GM21723 (cell line): ENCODE measurements at regions not wholly inside any gene's neighbourhood (a gene's known extent, or its start where the extent isn't known, plus 50 kb on each side); places are given as distances from the start of the nearest gene placed in this dataset.
"Not testable (repeated sequence)": the region's sequence is repeated elsewhere in the genome, so short reads cannot be mapped to it uniquely, and the experiment has no call there.

Experiments
- ATAC-seq: cut with Tn5 transposase; IDR thresholded peaks from one replicate; pipeline ENCODE4 v1.9.1; 2021; ENCODE audit warnings: mild to moderate bottlenecking, moderate library complexity; ENCODE audit not compliant: unreplicated experiment

DNA sequence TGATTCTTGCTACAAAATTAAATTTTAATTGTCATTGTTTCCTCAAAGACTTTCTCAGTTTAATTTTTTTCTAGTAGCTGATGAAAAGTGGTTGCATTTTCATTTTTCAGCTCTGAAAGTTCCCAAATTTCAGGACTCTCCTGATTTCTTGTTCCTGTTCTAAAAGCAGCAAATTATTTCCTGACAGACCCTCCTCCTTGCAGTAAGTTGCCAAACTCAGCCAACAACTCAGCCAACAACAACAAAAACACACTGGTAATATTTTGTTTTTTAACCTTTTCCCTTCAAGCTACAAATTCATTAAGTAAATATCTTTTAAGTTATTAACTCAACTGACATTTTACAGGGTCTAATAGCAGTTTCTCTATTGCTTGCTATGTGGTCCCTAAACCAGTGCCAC, 487.8 kb upstream of the NUDT12 start:
- no peak for ATAC-seq

DNA sequence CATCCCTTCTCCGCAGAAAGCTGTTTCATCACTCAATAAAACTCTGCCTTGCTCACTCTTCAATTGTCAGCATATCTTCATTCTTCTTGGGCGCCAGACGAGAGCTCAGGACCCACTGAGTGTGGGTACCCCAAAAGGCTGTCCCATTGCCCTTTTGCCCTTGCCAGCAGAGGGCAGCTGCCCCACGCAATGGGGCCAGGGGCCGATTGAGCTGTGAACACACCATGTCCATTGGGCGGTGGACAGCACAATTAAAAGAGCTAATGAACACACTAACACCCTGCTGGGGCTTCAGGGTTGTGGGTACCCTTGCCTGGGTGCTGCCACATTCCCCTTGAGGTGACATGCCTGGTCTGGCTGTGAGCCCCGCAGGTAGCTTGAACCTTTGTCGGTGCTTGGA, 487.2 kb upstream of the NUDT12 start:
- ATAC-seq, result no peak

DNA sequence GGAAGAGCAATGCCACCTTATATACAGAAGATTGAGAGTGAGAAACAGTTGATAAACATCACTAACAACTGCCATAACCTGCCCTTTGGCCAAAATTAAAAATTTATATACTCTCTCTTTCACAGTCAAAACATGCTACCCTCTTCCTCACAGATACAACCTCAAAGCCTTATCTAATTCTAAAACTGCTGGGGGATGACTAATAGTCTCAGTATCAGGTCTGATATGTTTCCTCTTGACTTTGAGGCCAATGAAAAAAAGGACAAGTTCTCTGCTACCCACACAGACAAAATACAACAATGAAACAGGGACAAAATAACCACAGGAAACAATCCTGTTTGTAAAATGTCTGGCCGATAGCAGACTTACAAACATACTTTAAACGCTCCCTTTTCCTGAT, 485.6 kb upstream of the NUDT12 start:
- ATAC-seq, result no peak

DNA sequence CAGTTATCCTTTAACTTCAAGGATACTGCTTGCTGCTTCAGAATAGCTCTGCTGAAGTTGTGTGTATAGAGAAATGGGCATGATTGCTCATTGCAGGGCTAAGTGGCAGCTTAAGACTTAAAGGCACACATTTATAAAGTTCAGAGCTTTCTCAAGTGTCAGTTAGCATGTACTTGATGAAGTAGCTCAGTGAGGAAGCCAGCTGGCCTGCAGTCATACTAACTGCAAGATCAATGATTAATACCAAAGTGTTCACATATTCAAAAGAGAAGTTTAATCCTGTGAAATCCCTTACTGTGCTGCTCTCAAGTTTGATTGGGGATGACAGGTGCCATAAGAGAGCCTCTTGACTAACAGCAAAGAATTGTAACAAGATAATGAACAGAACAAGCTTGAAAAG, 483.4 kb upstream of the NUDT12 start:
- ATAC-seq, result no peak

DNA sequence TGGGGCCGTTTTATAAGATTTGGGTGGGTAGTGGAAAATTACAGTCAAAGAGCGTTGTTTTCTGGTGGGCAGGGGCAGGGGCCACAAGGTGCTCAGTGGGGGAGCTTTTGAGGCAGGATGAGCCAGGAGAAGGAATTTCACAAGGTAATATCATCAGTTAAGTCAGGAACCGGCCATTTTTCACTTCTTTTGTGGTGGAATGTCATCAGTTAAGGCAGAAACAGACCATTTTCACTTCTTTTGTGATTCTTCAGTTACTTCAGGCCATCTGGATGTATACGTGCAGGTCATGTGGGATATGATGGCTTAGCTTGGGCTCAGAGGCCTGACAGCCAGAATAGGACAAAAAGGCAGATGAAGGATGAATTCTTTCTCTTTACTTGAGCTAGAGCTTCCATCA, 477.3 kb upstream of the NUDT12 start:
- ATAC-seq, result not testable (repeated sequence)

DNA sequence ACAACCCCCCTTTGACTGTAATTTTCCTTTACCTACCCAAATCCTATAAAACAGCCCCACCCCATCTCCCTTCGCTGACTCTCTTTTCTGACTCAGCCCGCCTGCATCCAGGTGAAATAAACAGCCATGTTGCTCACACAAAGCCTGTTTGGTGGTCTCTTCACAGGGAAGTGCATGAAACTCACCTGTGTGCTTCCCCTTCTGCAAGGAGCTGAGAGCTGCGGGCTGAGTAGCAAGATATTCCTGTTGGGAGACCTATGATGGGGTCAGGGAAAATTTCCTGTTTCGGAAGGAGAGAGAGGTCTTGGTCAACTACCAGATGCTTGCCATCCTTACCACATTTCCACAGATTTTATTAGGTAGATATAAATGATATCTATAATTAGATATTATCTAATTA, 474.5 kb upstream of the NUDT12 start:
- not testable (repeated sequence) for ATAC-seq

DNA sequence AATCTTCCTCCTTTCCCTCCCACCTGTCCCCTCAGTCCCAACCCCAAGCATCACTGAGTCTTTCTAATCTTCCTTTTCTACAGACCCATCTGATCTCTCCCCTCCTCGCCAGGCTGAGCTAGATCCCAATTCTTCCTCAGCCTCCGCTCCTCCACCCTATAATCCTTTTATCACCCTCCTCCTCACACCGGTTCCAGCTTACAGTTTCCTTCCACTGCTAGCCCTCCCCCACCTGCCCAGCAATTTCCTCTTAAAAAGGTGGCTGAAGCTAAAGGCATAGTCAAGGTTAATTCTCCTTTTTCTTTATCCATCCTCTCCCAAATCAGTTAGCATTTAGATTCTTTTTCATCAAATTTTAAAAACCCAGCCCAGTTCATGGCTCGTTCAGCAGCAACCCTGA, 470.6 kb upstream of the NUDT12 start:
- ATAC-seq, result not testable (repeated sequence)

DNA sequence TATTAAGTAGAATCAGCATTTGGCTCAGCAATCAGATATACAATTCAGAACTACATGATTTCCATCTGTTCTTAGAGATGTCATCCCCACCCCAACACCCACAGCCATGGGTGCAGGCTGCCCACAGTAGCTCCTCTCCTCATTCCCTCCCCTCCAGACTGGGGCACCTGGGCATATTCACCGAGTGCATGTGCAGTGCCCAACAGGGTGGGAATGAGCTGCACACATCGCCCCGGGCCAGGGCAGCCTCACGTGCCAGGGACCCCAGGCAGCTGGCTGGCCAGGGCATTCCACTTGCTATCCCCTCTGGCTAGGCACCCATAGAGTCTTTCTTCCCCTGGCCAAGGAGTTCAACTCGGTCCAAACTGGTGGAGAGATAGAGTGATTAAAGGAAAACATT, 461.9 kb upstream of the NUDT12 start:
- ATAC-seq, result no peak

DNA sequence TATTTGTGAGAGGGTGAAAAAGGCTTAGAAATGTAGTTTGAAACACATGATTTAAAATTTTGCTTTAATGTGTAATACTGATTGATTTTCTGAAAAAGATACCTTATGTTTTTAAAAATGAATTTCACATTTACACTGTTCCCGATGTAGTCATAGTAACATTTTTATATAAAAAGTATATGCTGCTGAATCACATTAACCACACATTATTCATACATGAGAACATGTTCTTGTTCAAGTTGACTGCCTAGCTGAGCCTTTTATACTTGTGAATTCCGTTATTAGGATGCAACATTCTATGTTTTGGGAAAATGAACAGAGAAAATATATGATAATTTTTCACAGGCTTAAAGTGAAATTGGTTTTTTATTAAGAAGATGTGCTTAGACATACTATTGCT, 461.1 kb upstream of the NUDT12 start:
- ATAC-seq, result no peak

DNA sequence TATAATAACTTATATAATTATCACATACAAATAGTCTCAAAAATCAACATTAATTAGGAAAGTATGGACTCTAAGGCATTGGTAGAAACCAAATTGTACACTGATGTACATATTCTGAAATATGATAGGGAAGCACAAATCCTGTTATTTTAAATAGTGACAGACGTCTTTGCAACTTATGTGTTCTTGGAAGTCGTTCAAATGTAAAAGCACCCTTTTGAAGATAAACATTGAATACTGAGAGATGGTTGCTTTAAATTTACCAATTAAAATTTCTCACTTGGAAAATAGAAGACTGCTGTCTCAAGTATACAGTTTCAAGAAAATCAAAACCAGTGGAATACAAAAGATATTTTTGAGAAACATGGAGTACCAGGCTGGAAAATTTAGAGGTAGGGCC, 457.4 kb upstream of the NUDT12 start:
- no peak for ATAC-seq

DNA sequence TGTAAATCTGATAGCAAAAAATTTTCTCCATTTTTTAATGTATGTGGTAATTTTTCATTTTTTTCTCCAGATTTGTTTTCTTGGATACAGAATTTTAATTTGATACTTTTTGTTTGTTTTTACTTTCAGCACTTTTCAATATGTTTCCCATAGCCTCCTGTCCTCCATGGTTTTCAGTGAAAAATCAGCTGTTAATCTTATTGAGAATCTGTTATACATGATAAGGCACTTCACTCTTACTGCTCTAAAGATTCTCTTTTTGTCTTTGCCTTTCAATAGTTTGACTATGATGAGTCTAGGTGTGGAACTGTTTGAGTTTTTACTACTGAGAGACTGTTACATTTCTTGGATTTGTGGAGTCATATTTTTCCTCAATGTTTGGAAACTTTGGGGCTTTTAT, 455.7 kb upstream of the NUDT12 start:
- ATAC-seq, result no peak

DNA sequence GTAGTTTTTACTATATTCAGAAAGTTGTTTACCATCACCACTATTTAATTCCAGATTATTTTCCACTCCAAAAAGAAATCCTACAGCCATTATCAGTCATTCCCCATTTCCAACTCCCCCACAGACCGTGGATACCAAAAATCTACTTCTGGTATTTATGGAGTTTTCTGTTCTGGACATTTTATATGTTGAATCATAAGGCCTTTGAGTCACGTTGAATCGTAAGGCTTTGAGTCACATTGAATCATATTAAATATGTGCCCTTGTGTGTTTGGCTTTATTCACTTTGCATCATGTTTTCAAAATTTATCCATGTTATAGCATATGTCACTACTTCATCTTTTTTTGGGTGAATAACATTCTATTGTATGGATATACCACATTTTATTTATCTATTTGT, 454.1 kb upstream of the NUDT12 start:
- no peak for ATAC-seq

DNA sequence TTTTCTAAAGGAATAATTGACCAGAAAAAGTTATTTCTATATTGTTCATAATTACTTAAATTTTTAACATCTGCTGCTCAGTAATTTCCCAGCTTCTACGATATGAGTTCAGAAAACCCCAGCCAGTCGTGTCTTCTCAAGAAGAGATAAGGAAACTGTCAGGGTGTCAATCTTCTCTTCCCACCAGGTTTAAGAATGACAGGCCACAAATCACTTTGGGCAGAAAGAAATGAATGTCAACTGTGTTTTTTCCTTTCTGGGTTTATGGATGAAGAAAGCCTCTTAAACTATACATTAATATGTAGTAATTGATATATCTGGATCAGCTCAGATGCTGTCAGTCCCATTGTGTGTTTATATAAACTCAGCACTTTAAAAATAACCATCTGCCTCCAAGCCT, 453.2 kb upstream of the NUDT12 start:
- no peak for ATAC-seq

DNA sequence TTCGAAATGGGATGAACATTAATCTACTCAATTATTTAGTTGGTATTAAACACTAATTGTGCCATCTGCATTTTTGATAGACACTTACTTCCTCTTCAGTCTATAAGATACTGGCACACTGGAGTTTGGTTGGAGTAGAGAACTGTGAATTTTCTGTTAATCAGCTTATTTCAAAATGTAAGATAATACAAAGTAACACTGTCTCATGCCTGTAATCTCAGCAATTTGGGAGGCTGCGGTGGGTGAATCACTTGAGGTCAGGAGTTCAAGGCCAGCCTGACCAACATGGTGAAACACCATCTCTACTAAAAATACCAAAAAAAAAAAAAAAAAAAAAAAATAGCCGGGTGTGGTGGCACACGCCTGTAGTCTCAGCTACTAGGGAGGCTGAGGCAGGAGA, 440.2 kb upstream of the NUDT12 start:
- not testable (repeated sequence) for ATAC-seq

DNA sequence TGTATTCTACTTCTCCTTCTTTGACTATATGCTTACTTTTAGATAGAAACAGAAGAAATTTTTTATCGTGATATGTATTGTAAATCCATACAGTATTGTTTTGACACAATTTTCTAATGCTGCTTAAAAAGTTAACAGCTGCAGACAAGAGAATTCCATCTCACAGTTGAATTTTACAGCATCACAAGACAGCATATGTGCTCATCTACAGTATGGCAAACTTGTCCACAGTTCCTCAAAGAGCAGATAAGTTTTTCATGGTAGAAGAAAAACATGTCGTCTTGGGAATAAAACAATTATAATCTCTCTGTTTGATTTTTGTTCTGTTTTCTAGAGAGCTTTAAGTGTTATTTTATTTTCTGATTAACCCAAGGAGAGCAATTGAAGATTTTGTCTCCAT, 438.5 kb upstream of the NUDT12 start:
- no peak for ATAC-seq

DNA sequence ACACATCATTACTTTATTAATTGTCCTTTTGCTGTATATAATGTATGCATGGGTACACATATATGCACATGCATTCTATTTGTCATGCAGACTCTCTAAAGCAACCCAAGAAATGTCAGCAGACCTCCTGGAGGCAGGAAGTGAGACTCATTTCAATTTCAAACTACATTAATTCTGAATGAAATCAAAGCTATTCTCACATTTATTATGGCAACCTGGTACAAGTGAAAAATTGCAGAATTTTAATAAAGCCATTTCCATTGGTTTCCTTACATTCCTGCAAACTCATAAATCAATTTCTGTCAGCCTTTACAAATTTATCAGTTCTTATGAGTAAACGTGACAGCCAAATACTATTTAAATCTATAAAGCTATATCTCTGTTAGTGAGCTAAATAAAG, 430.4 kb upstream of the NUDT12 start:
- ATAC-seq, result no peak

DNA sequence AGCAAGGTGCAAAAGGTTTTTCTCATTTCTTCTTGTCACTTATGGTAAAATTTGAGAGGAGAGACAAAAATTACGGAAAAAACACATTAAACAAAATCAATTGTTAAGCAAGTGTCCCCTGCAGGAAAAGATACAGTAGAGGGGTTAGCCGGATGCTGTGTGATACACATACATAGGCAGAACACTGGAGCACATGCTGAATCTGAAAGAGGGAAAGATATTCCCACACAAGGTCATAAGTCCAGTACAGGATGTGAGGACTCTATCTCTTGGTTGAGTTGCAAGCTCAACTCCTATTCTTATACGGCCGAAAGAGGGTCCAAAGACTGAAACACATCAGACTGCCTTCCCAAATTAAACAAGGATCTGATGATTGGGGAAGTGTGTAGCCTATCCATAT, 427.5 kb upstream of the NUDT12 start:
- ATAC-seq, result no peak

DNA sequence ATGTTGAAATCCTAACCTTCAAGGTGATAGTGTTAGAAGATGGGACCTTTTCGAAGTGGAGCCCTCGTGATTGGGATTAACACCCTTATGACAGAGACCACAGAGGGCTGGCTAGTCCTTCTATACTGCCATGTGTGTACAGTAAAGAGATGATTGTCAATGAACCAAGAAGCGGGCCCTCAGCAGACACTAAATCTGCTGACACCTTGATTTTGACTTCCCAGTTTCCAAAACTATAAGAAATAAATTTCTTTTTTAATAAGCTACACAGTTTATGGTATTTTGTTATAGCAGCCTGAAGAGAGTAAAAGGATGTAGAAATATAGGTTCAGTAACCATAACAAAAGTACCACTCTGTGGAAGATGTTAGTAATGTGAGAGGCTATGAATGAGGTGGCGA, 419.0 kb upstream of the NUDT12 start:
- ATAC-seq, result no peak

DNA sequence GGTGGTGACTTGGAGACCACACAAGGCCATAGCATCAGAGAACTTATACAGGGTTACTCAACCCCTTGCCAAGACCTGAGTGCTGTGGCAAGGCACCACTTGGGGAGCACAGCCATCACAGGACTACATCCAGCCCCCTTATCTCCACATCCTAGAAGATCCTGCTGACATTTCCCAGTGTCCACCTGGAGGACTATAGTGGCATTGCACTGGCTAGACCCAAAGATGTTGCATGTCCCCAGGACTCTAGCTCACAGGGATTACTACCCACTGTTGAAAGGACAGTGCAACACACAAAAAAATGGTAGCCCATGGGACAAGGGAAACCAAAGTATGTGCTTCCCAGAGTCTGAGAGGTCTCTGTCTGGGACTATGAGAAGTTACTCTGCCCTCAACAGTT, 411.1 kb upstream of the NUDT12 start:
- ATAC-seq, result no peak

DNA sequence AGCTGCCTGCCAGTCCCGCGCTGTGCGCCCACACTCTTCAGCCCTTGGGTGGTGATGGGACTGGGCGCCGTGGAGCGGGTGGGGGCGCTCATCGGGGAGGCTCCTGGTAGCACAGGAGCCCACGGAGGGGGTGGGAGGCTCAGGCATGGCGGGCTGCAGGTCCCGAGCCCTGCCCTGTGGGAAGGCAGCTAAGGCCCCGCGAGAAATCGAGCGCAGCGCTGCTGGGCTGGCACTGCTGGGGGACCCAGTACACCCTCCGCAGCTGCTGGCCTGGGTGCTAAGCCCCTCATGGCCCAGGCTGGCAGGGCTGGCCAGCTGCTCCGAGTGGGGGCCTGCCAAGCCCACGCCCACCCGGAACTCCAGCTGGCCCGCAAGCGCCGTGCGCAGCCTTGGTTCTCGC, 403.7 kb upstream of the NUDT12 start:
- ATAC-seq, result not testable (repeated sequence)

DNA sequence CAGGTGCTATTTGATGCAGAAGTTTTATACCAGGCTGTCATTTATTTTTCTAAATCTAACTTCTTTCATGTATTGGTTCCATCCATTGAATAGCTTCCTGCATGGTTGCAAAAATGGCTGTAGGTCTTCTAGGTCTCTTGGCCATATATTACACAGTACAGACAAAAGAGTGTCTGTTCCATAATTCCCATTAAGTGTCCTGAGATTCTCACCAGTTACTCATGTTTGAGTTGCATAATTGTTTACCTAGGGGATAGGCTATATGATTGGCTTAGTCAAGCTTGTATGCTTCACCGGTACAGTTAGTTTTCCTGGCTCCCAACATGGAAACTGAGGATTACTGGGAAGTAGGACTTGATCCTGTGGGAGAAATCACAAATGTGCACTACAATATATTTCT, 399.4 kb upstream of the NUDT12 start:
- ATAC-seq, result no peak

DNA sequence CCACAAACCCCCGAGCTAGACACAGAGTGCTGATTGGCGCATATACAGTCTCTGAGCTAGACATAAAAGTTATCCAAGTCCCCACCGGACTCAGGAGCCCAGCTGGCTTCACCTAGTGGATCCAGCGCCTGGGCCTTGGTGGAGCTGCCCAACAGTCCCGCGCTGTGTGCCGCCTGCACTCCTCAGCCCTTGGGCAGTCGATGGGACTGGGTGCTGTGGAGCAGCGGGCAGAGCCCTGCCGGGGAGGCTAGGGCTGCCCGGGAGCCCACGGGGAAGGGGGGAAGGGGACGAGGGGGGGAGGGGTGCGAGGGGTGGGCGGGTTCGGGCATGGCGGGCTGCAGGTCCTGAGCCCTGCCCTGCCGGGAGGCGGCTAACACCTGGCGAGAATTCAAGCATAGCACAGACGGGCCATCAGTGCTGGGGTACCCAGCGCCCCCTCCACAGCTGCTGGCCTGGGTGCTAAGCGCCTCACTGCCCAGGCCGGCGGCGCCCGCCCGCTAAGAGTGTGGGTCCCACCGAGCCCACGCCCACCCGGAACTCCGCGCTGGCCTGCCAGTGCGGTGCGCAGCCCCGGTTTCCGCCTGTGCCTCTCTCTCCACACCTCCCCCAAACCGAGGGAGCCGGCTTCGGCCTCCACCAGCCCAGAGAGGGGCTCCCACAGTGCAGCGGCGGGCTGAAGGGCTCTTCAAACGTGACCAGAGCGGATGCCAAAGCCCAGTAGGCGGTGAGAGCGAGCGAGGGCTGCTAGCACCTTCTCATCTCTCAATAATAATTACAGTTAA, 391.2 kb upstream of the NUDT12 start:
- no peak for ATAC-seq

DNA sequence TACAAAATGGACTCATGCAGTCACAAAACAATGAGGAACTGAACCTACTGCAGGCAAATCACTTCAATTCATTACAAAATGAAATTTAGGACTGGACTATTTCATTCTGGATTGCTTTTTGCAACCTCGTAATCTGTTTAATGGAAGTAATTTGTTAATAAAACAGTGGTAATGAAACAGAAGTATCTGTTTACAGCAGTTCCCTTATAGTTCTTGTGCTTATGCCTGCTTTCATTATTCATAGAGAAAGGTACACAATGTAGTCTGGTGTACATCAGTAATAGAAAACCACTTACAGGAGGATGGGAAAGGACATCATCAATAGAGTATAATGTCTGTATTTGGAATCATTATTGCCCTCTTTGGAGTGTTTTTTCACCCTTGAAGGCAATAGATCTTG, 389.2 kb upstream of the NUDT12 start:
- no peak for ATAC-seq
